Heart right ventricle (tissue), 16 donors: ENCODE measurements at regions not wholly inside any gene's neighbourhood (a gene's known extent, or its start where the extent isn't known, plus 50 kb on each side); places are given as distances from the start of the nearest gene placed in this dataset.

ENCODE experiments used
- ATAC-seq, 8 donors: fragments of 200-7000 bp; cut with Tn5 transposase; one replicate each; pipeline ENCODE4 v1.9.1; 2020; ENCODE audit warnings: mild to moderate bottlenecking in 8 of 8, moderate library complexity in 8 of 8, moderate number of reproducible peaks in 1 of 8
- DNase-seq, 2 donors: peaks; one replicate each; pipeline ENCODE4 v3.0.0-alpha.2; 2020
- H3K27ac ChIP-seq, 10 donors: fragments of 200-600 bp; sonication (generic) in 2 of 10; one replicate each; pipeline versions ENCODE4 v1.5.0 to v1.8.0; 2020 to 2022; ENCODE audit warnings: mild to moderate bottlenecking in 3 of 10
- H3K27me3 ChIP-seq, 7 donors: fragments of 200-600 bp; one replicate each; pipeline ENCODE4 v1.8.0; 2021 to 2022; ENCODE audit warnings: mild to moderate bottlenecking in 2 of 7
- H3K36me3 ChIP-seq, 9 donors: fragments of 200-600 bp; sonication (generic) in 1 of 9; one replicate each; pipeline versions ENCODE4 v1.5.0 to v1.8.0; 2020 to 2022; ENCODE audit warnings: mild to moderate bottlenecking in 2 of 9
- H3K4me1 ChIP-seq, 9 donors: fragments of 200-600 bp; sonication (generic) in 1 of 9; one replicate each; pipeline versions ENCODE4 v1.5.0 to v1.8.0; 2020 to 2022; ENCODE audit warnings: mild to moderate bottlenecking in 4 of 9
- H3K4me3 ChIP-seq, 10 donors: fragments of 200-600 bp; sonication (generic) in 2 of 10; one replicate each; pipeline versions ENCODE4 v1.5.0 to v1.8.0; 2020 to 2022; ENCODE audit warnings: mild to moderate bottlenecking in 7 of 10, moderate library complexity in 2 of 10
- H3K9me3 ChIP-seq, 11 donors: fragments of 200-600 bp in 10 of 11; sonication (generic) in 2 of 11; one replicate each; pipeline versions ENCODE4 v1.5.0 to v1.8.0; 2013 to 2022; ENCODE audit warnings: mild to moderate bottlenecking in 2 of 11, control low read depth in 1 of 11, moderate library complexity in 1 of 11
- WGBS, 2 donors: extraction: QIAGEN DNeasy Blood & Tissue Kit; methylation state at CpG; one replicate each; pipeline ENCODE4 v1.1.7; 2013; ENCODE audit warnings: inconsistent platforms in 1 of 2; 5-methylcytosine and 5-hydroxymethylcytosine counted together
- intact Hi-C, 10 donors: fragments of 100-400 bp; cut with DNase I; formaldehyde crosslinking; loops; one replicate each; pipeline versions ENCODE4 v1.11.1 to v1.14.2; 2022
- TF ChIP-seq, protein P1 (sequence below), 9 donors: fragments of 200-600 bp; sonication (generic) in 2 of 9; IDR thresholded peaks; one replicate each; pipeline versions ENCODE4 v1.5.0 to v1.8.0; 2021 to 2022; ENCODE audit warnings: antibody characterized with exemption in 9 of 9, mild to moderate bottlenecking in 5 of 9, moderate library complexity in 1 of 9
- donor health status: Arrhythmogenic right ventricular cardiomyopathy.
- donor health status: ischemic (EF 13 %, LVEDD 7.1; RV severe dilation, severe dysfunction).
- donor health status: healthy with polysubstance abuse.
- donor health status: DM: no; HTN: yes; CAD: no.
- donor health status: DM: no; HTN: no; CAD: no.
- donor health status: ischemic (EF 25% LVEDD 6.9; RV normal size, moderate dysfunction).
- donor health status: ischemic (EF 25% LVEDD 5.7; RV mildly dilated, moderate dysfunction).
- donor health status: healthy.
- donor health status: DM: yes; HTN: yes; CAD: no.
- donor health status: Ischemic cardiomyopathy.
- donor health status: ischemic (EF 35%, LVEDD 5.7; RV mildly dilated, moderate dysfunction).
- donor health status: nonischemic (EF 11% LVEDD 7.7; RV severe dilation, severe dysfunction).
- donor health status: DM: yes; HTN: yes; CAD: no.
- donor health status: PGD.
- donor health status: ischemic (EF 29% LVEDD 5.4; RV normal size, mild dysfunction).
- donor health status: nonischemic (EF 23%, LVEDD 6.1; RV moderate dilation, normal function).

DNA sequence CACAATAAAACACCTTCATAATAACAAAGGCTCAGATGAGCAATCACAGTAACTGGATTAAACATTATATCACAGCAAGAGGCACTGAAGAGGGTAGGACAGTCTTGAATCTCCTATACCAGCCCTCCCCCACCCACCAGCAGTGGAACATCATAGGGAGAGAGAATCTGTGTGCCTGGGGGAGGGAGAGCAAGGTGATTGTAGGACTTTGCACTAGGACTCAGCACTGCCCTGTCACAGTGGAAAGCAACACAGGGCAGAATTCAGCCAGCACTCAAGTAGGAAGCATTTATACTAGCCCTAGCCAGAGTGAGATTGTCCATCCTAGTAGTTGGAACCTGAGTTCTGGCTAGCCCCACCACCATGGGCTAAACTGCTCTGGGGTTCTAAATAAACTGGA lies 400.2 kb downstream of the HAO1 start:
- Histone ChIP-seq H3K4me1 (no peaks in the 10 kb centered on the region), H3K27ac (no peak overlapping the region), H3K36me3 (no peaks in the 10 kb centered on the region), H3K9me3 (peaks cover 0 to 2% (median 0%) of the 10 kb centered on the region in 11 donors), H3K27me3 (no peaks in the 10 kb centered on the region), H3K4me3 (no peak overlapping the region)
- DNase-seq, result no peak
- intact Hi-C loops, result no loop called here
- no peak for ATAC-seq
- TF ChIP-seq, protein P1, sequence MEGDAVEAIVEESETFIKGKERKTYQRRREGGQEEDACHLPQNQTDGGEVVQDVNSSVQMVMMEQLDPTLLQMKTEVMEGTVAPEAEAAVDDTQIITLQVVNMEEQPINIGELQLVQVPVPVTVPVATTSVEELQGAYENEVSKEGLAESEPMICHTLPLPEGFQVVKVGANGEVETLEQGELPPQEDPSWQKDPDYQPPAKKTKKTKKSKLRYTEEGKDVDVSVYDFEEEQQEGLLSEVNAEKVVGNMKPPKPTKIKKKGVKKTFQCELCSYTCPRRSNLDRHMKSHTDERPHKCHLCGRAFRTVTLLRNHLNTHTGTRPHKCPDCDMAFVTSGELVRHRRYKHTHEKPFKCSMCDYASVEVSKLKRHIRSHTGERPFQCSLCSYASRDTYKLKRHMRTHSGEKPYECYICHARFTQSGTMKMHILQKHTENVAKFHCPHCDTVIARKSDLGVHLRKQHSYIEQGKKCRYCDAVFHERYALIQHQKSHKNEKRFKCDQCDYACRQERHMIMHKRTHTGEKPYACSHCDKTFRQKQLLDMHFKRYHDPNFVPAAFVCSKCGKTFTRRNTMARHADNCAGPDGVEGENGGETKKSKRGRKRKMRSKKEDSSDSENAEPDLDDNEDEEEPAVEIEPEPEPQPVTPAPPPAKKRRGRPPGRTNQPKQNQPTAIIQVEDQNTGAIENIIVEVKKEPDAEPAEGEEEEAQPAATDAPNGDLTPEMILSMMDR (IDR thresholded peaks at IDR 0.05), result no peak

- Histone ChIP-seq H3K9me3 (peaks cover 0 to 11% (median 5%) of the 10 kb centered on the region in 11 donors), H3K4me3 (no peak overlapping the region), H3K27me3 (no peaks in the 10 kb centered on the region), H3K36me3 (no peaks in the 10 kb centered on the region), H3K4me1 (no peaks in the 10 kb centered on the region), H3K27ac (no peak overlapping the region)
- WGBS, 2 donors, result 76 to 80% methylated on average over 2 of the region's 2 CpGs
- DNase-seq (no peak), ATAC-seq (no peak)
- intact Hi-C loops, result no loop called here
- TF ChIP-seq, protein P1 (IDR thresholded peaks at IDR 0.05), result no peak
Measured at GRCh38 chr20:7540923-7541322, 399.3 kb downstream of the HAO1 start.

DNA sequence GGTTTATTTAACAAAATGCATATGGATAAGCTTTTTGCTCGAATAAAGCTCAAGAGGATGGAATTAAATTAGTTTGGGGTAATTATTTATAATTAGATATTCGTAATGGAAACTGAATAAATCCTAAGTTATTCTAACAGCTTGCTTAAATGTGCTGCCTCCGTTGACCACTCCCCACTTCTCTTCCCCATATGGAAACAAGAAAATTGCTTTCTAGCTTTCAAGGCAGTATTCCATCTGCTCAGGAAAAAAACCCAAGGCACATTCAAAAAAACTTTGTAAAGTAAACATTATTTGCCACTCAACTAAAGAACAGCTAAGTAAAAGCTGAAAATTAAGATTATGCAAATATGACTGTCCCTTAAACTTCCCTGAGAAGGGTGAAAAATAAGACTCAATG lies 369.2 kb downstream of the HAO1 start:
- no peaks in the 10 kb centered on the region for H3K9me3 ChIP-seq
- ATAC-seq (no peak), DNase-seq (no peak)
- WGBS, 2 donors, result 78 to 84% methylated on average over 3 of the region's 3 CpGs
- H3K36me3 ChIP-seq, result no peaks in the 10 kb centered on the region
- H3K4me3 ChIP-seq, result no peak overlapping the region
- H3K4me1 ChIP-seq, result no peaks in the 10 kb centered on the region
- intact Hi-C loops, result no loop called here
- H3K27me3 ChIP-seq, result no peaks in the 10 kb centered on the region
- H3K27ac ChIP-seq, result no peak overlapping the region
- TF ChIP-seq, protein P1 (IDR thresholded peaks at IDR 0.05), result no peak

DNA sequence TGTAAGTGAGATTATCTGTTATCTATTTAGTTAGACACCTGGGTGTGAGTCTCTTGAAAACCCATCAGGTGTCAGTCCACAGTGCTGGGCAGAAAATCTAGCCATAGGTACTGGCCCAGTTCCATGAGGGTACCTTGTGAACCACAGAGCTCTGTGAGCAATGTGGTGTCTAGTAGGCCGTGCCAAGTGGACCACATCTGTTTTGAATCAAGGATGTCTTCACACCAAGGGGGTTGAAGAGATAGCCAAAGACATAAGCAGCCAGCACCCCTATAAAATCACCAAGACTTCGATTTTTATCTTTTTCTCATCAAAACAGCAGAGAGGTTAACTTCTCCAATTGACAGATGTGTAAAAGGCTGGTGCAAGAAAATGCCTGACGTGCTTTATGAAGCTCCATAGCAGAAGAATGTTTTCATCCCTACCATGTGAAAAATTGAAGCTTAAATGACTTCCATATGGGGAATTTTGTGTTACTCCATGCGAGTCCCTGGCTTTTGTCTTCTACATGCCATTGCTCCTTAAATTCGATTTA lies 368.7 kb downstream of the HAO1 start:
- ATAC-seq, result no peak
- Histone ChIP-seq H3K4me1 (no peaks in the 10 kb centered on the region), H3K27ac (no peak overlapping the region), H3K27me3 (no peaks in the 10 kb centered on the region), H3K4me3 (no peak overlapping the region), H3K9me3 (no peaks in the 10 kb centered on the region), H3K36me3 (no peaks in the 10 kb centered on the region)
- WGBS, 2 donors, result 74 to 78% methylated on average over 5 of the region's 5 CpGs
- no peak for DNase-seq
- intact Hi-C loops, result no loop called here
- TF ChIP-seq, protein P1 (IDR thresholded peaks at IDR 0.05), result no peak
